B cell (primary cell): ENCODE measurements at regions not wholly inside any gene's neighbourhood (a gene's known extent, or its start where the extent isn't known, plus 50 kb on each side); places are given as distances from the start of the nearest gene placed in this dataset.

Experiments
- EZH2 ChIP-seq: IDR thresholded peaks from 2 replicates; pipeline ENCODE4 v1.6.1; 2012; ENCODE audit warnings: borderline replicate concordance, low read depth, mild to moderate bottlenecking, moderate library complexity, low read length; ENCODE audit not compliant: insufficient read depth, poor library complexity, severe bottlenecking
- TF ChIP-seq, protein P1 (sequence below): fragments of 200-600 bp; IDR thresholded peaks from one replicate; pipeline ENCODE4 v1.8.0; 2022; ENCODE audit warnings: antibody characterized with exemption, mild to moderate bottlenecking

DNA sequence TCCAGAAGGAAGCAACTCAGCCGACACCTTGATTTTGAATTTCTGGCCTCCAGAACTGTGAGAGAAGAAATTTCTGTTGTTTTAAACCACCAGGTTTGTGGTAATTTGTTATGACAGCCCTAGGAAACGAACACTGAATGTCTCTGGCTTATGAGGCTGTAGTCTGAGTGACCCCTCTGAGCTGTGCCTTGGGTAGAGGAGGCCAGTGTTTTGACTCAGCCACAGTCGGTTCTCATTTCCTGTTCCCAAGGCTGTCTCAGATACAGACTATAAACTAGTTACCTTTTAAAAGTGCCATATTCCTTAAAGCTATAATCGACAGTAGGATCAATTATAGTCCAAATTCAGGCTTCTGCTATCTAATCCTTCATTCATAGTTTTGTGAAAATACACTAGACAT, 391.2 kb upstream of the MAP3K7 start:
- TF ChIP-seq, protein P1, sequence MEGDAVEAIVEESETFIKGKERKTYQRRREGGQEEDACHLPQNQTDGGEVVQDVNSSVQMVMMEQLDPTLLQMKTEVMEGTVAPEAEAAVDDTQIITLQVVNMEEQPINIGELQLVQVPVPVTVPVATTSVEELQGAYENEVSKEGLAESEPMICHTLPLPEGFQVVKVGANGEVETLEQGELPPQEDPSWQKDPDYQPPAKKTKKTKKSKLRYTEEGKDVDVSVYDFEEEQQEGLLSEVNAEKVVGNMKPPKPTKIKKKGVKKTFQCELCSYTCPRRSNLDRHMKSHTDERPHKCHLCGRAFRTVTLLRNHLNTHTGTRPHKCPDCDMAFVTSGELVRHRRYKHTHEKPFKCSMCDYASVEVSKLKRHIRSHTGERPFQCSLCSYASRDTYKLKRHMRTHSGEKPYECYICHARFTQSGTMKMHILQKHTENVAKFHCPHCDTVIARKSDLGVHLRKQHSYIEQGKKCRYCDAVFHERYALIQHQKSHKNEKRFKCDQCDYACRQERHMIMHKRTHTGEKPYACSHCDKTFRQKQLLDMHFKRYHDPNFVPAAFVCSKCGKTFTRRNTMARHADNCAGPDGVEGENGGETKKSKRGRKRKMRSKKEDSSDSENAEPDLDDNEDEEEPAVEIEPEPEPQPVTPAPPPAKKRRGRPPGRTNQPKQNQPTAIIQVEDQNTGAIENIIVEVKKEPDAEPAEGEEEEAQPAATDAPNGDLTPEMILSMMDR, result no peak
- TF ChIP-seq EZH2, result no peak
